Small intestine (tissue), 7 donors: ENCODE measurements at regions not wholly inside any gene's neighbourhood (a gene's known extent, or its start where the extent isn't known, plus 50 kb on each side); places are given as distances from the start of the nearest gene placed in this dataset.
A peak's percentile ranks its signal among the peaks of the same experiment; 100 is the strongest.

Experiments used
- DNase-seq, 2 donors: peaks; one replicate each; pipeline versions ENCODE4 v3.0.0 to v3.0.0-alpha.2; 2013
- FAIRE-seq: peaks from 2 replicates; lab custom pipeline; 2012; peaks lifted over from hg19 to GRCh38; lab: Jason Lieb, UNC
- H3K27ac ChIP-seq, 3 donors: one replicate each; pipeline ENCODE4 v1.5.1; 2013; ENCODE audit warnings: low read length in 2 of 3, mild to moderate bottlenecking in 2 of 3, control low read depth in 1 of 3, inconsistent platforms in 1 of 3, low read depth in 1 of 3, moderate library complexity in 1 of 3
- H3K27me3 ChIP-seq, 3 donors: one replicate each; pipeline ENCODE4 v1.6.1; 2013; ENCODE audit warnings: low read length in 3 of 3, inconsistent platforms in 1 of 3; ENCODE audit not compliant: control insufficient read depth in 3 of 3, insufficient read depth in 3 of 3
- H3K36me3 ChIP-seq, 3 donors: one replicate each; pipeline ENCODE4 v1.6.1; 2013; ENCODE audit warnings: low read length in 3 of 3, inconsistent platforms in 1 of 3, low read depth in 1 of 3, mild to moderate bottlenecking in 1 of 3, moderate library complexity in 1 of 3; ENCODE audit not compliant: control insufficient read depth in 3 of 3, insufficient read depth in 2 of 3
- H3K4me1 ChIP-seq, 3 donors: one replicate each; pipeline ENCODE4 v1.6.1; 2013; ENCODE audit warnings: low read length in 2 of 3, inconsistent platforms in 1 of 3, low read depth in 1 of 3, mild to moderate bottlenecking in 1 of 3, moderate library complexity in 1 of 3; ENCODE audit not compliant: control insufficient read depth in 3 of 3, insufficient read depth in 2 of 3
- H3K4me3 ChIP-seq, 3 donors: one replicate each; pipeline ENCODE4 v1.5.1; 2013; ENCODE audit warnings: low read length in 3 of 3, control low read depth in 1 of 3, inconsistent platforms in 1 of 3, low read depth in 1 of 3, mild to moderate bottlenecking in 1 of 3, moderate library complexity in 1 of 3
- H3K9me3 ChIP-seq, 2 donors: one replicate each; pipeline ENCODE4 v1.6.1; 2013; ENCODE audit warnings: low read depth in 1 of 2, low read length in 1 of 2; ENCODE audit not compliant: control insufficient read depth in 2 of 2, insufficient read depth in 1 of 2
- WGBS, 3 donors: extraction: QIAGEN DNeasy Blood & Tissue Kit; methylation state at CpG; one replicate each; pipeline ENCODE4 v1.1.7; 2013; 5-methylcytosine and 5-hydroxymethylcytosine counted together
- donor health status: healthy with polysubstance abuse.
- donor health status: control.
- donor health status: control.
- donor health status: Bipolar disorder and iron deficiency.
- donor health status: healthy.

DNA sequence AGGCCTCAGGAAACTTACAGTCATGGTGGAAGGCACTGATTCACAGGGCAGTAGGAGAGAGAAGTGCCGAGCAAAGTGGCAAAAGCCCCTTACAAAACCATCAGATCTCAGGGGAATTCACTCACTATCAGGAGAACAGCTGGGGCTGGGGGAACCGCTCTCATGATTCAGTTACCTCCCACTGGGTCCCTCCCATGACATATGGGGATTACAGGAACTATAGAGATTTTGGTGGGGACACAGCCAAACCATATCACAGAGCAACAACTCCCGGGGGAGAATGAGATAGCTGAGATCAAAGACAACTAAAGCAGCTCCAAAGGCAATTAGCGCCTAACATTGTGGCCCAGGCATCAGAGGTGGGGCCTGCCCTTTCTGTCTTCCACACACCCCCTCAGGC, 85.4 kb upstream of the VOPP1 start:
- DNase-seq (no peak), FAIRE-seq (no peak)
- no peaks in the 10 kb centered on the region for H3K36me3 ChIP-seq
- H3K27ac ChIP-seq: no peak overlapping the region
- no peaks in the 10 kb centered on the region for H3K9me3 ChIP-seq
- WGBS, 3 donors: 36 to 64% (median 56%) methylated on average over 4 of the region's 4 CpGs
- H3K4me3 ChIP-seq: no peak overlapping the region
- no peaks in the 10 kb centered on the region for H3K27me3 ChIP-seq
- no peaks in the 10 kb centered on the region for H3K4me1 ChIP-seq

DNA sequence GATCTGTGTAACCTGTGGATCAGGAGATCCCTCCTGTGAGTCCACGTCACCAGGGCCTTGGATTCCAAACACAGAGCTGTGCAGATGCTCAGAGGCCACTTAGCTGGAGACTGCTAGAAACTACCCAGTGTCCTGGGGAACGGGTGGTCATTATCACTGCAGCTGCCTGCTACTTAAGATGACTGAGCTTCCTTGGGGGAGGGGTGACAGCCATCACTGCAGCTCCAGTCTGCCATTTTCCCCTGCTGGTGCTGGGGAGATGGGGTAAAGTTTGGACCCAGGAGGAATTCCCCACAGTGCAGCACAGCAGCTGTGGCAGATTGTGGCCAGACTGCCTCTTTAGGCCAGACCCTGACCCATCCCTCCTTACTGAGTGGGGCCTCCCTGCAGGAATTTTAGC, 78.8 kb upstream of the VOPP1 start:
- Histone ChIP-seq H3K27me3 (peaks cover 0 to 2% (median 0%) of the 10 kb centered on the region in 3 donors), H3K36me3 (no peaks in the 10 kb centered on the region), H3K27ac (no peak overlapping the region), H3K9me3 (no peaks in the 10 kb centered on the region), H3K4me3 (no peak overlapping the region), H3K4me1 (no peaks in the 10 kb centered on the region)
- FAIRE-seq (no peak), DNase-seq (no peak)
- WGBS, 3 donors: 64 to 67% (median 65%) methylated on average over 2 of the region's 2 CpGs

DNA sequence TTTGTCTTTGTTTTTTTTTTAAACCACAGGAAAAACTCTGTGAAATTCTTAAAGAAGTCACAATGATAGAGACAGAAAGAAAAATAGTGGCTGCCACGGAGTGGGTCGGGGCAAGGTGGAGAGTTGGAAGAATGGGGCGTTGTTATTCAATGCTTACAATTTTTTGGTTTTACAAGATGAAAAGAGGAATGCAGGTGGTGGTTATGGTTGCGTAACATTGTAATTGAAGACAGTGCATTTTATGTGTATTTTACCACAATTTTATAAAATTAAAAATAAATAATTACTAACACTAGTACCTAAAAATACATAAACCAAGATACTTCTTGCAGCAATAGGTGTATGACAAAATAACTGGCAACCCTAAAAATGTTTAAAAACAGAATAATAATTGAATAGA, 76.9 kb upstream of the VOPP1 start:
- Histone ChIP-seq H3K36me3 (no peaks in the 10 kb centered on the region), H3K27me3 (peaks cover 0 to 2% (median 0%) of the 10 kb centered on the region in 3 donors), H3K9me3 (no peaks in the 10 kb centered on the region), H3K4me1 (no peaks in the 10 kb centered on the region), H3K4me3 (no peak overlapping the region), H3K27ac (no peak overlapping the region)
- FAIRE-seq: no peak
- WGBS, 3 donors: 95 to 97% (median 96%) methylated on average over 4 of the region's 4 CpGs
- no peak for DNase-seq

DNA sequence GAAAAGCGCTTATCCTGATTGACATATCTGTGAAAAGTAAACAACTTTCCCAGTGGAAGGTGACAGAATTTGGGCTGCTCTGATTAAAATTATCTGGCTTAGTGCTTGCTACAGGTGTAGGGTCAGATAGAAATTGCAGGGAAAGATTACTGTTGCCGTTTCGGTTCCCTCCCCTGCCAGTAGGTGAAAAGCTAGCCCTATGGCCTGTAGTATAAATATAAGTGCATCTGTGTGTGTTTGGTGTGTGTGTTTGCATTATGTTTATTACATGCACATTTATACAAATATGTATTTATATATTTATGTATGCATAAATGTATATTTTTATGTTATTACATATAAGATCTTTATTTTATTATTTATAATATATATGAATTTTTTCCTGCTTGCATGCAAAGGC, 72.3 kb upstream of the VOPP1 start:
- DNase-seq (no peak), FAIRE-seq (no peak)
- 37 to 55% (median 52%) methylated on average over 3 of the region's 3 CpGs for WGBS, 3 donors

DNA sequence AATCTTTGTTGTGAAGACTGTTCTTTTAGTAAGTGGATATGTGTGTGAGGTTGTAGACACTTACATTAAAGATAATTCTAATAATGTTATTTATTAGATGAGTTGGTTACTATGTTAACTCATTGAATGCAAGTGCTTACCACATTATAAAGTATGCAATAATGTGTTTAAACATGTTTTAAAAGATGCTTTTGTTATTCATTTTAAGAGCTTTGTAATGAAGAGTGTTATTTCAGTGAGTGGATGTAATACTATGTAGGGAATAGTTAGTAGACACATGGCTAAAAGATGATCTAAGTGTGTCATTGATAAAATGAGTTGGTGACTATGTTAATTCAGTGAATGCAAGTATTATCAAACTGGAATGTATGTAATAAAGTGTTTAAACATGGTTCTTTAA, 70.0 kb upstream of the VOPP1 start:
- Histone ChIP-seq H3K36me3 (no peaks in the 10 kb centered on the region), H3K27ac (no peak overlapping the region), H3K9me3 (peaks cover 0 to 4% of the 10 kb centered on the region in 2 donors), H3K4me3 (no peak overlapping the region), H3K4me1 (no peaks in the 10 kb centered on the region), H3K27me3 (no peaks in the 10 kb centered on the region)
- no peak for DNase-seq
- no peak for FAIRE-seq

More for the DNA sequence above, 72.3 kb upstream of the VOPP1 start:
- H3K36me3 ChIP-seq: no peaks in the 10 kb centered on the region
- H3K4me1 ChIP-seq: no peaks in the 10 kb centered on the region
- H3K27me3 ChIP-seq: no peaks in the 10 kb centered on the region
- no peak overlapping the region for H3K4me3 ChIP-seq
- no peak overlapping the region for H3K27ac ChIP-seq
- H3K9me3 ChIP-seq: peaks cover 0 to 4% of the 10 kb centered on the region in 2 donors

DNA sequence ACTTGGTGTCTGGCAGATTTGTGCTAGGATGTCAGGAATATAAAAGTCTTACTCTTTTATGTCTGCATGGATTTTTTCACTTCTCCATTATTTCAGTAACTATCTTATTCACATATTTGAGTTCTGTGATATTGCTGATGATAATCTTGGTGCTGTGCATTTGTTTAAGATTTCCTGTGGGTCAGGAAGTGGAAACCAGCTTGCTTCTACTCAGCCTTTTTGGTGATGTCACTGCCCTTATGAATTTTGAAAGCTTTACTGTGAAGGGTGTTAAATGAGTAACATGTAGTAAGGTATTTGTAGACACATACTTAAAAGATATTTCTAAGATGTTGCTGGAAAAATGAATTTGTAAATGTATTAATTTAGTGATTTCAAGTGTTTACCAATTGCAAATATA, 69.5 kb upstream of the VOPP1 start:
- FAIRE-seq (no peak), DNase-seq (peak in 1 of 2 donors; percentile 19)
- Histone ChIP-seq H3K4me3 (no peak overlapping the region), H3K4me1 (no peaks in the 10 kb centered on the region), H3K27ac (no peak overlapping the region), H3K36me3 (no peaks in the 10 kb centered on the region), H3K9me3 (peaks cover 0 to 4% of the 10 kb centered on the region in 2 donors), H3K27me3 (no peaks in the 10 kb centered on the region)

DNA sequence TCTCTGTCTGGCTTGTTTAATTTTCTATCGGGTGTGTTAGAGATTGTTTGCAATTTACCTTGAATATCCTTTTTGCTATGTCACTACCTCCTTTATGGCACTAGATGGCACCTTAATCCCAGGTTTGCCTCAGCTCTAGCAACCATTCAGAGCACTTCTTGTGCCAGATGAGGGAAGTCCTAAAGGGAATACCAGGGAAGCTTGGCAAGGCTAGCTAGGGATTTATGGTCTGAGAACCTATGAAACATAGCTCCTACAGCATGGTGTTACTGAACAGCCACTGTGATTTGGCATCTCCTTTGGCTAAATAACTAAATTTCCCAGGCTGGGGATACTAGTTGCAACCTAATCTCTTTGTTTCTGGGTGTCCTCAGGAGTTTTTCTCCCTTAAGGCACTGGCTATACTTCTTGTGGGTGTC, 69.0 kb upstream of the VOPP1 start:
- Histone ChIP-seq H3K4me1 (no peaks in the 10 kb centered on the region), H3K9me3 (peaks cover 0 to 4% of the 10 kb centered on the region in 2 donors), H3K27ac (no peak overlapping the region), H3K27me3 (no peaks in the 10 kb centered on the region), H3K4me3 (no peak overlapping the region), H3K36me3 (no peaks in the 10 kb centered on the region)
- FAIRE-seq (peak; percentile 62), DNase-seq (peak; percentile 69)
- 0% methylated on average over 1 of the region's 1 CpG for WGBS, 3 donors

DNA sequence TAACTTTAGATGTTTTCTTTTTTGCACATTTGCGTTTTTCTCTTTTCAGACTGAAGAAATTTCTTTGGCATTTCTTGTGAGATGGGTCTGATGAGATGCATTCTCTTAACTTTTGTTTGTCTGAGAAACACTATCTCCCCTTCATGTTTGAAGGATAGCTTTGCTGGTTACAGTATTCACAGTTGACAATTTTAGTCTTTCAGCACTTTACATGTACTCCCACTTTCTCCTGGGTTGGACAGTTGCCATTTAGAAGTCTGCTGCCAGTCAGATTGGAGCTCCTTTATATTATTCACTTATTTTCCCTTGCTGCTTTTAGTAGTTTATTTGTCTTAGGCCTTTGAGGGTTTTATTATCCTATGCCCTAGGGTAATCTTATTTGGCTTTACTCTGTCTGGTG, 67.3 kb upstream of the VOPP1 start:
- H3K36me3 ChIP-seq: no peaks in the 10 kb centered on the region
- H3K4me1 ChIP-seq: no peaks in the 10 kb centered on the region
- DNase-seq (no peak), FAIRE-seq (no peak)
- peaks cover 0 to 4% of the 10 kb centered on the region in 2 donors for H3K9me3 ChIP-seq
- no peak overlapping the region for H3K4me3 ChIP-seq
- H3K27ac ChIP-seq: no peak overlapping the region
- WGBS, 3 donors: 85 to 91% (median 90%) methylated on average over 1 of the region's 1 CpG
- H3K27me3 ChIP-seq: no peaks in the 10 kb centered on the region

DNA sequence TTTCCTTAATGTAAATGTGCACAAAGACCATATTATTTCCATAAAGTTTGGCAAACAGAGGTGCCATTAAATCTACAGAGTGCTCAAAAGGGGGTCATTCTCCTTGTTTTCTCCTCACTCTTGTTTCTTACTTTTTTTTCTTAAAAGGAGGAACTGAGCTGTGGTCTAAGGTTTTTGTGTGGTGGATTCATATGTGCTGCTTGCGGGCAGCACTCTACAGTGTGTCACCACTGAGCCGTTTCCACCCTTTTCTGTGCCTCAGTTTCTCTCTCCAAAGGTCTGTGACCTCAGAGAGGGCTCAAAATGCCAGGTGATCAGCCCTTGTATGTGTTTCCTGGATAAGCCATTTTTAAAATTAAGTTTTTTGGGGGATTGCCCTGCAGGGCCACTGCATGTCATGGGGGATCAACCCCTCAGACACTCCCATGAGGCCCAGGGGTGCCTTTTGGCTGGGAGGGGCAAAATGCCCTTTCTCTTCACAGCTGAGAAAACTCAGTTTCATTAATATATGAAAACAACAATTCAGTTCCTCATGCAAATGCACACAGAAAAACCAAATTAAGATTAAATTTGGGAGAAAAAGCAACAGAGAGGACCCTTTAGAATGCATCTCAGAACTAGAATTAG, 56.9 kb upstream of the VOPP1 start:
- Histone ChIP-seq H3K4me1 (no peaks in the 10 kb centered on the region), H3K9me3 (peaks cover 0 to 8% of the 10 kb centered on the region in 2 donors), H3K27ac (no peak overlapping the region), H3K27me3 (no peaks in the 10 kb centered on the region), H3K4me3 (no peak overlapping the region), H3K36me3 (no peaks in the 10 kb centered on the region)
- no peak for FAIRE-seq
- 24 to 46% (median 25%) methylated on average over 2 of the region's 2 CpGs for WGBS, 3 donors
- DNase-seq: no peak
